HepG2 (cell line): ENCODE measurements at regions not wholly inside any gene's neighbourhood (a gene's known extent, or its start where the extent isn't known, plus 50 kb on each side); places are given as distances from the start of the nearest gene placed in this dataset.

Experiments
- ATM ChIP-seq: fragments of 450-650 bp; IDR thresholded peaks from 2 replicates; pipeline ENCODE4 v1.7.1; 2017; ENCODE audit warnings: mild to moderate bottlenecking, borderline replicate concordance
- DPF2 ChIP-seq: sonication (generic); formaldehyde crosslinking; IDR thresholded peaks from 2 replicates; pipeline ENCODE4 v1.4.0; 2020; ENCODE audit warnings: mild to moderate bottlenecking, low read depth, missing genetic modification reagents, borderline replicate concordance
- FOXK2 ChIP-seq: fragments of 450-650 bp; IDR thresholded peaks from 2 replicates; pipeline ENCODE4 v1.6.1; 2016
- SALL1 ChIP-seq: sonication (generic); formaldehyde crosslinking; IDR thresholded peaks from 2 replicates; pipeline ENCODE4 v1.8.0; 2022; ENCODE audit warnings: mild to moderate bottlenecking, missing genetic modification reagents
- TF ChIP-seq, protein P1 (sequence below): sonication (generic); formaldehyde crosslinking; IDR thresholded peaks from 2 replicates; pipeline ENCODE4 v1.4.0; 2020; ENCODE audit warnings: mild to moderate bottlenecking, missing genetic modification reagents, borderline replicate concordance
- TF ChIP-seq, protein P2 (sequence below): sonication (generic); formaldehyde crosslinking; IDR thresholded peaks from 2 replicates; pipeline ENCODE4 v1.8.0; 2022; ENCODE audit warnings: mild to moderate bottlenecking, missing genetic modification reagents, borderline replicate concordance
- TF ChIP-seq, protein P3 (sequence below): sonication (generic); formaldehyde crosslinking; IDR thresholded peaks from 2 replicates; pipeline ENCODE4 v1.9.0; 2021; ENCODE audit warnings: mild to moderate bottlenecking, missing genetic modification reagents

DNA sequence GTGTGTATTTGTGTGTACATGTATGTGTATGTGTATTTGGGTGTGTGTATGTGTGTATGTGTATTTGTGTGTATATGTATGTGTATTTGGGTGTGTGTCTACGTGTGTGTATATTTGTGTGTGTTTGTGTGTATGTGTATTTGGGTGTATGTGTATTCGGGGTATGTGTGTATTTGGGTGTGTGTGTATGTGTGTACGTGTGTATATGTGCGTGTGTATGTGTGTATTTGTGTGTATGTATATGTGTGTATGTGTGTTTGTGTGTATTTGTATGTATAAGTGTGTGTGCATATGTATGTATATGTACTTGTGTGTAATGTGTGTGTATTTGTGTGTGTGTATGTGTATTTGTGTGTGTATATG is 62.0 kb downstream of the HAPSTR1 start (continued):
- TF ChIP-seq, protein P1, sequence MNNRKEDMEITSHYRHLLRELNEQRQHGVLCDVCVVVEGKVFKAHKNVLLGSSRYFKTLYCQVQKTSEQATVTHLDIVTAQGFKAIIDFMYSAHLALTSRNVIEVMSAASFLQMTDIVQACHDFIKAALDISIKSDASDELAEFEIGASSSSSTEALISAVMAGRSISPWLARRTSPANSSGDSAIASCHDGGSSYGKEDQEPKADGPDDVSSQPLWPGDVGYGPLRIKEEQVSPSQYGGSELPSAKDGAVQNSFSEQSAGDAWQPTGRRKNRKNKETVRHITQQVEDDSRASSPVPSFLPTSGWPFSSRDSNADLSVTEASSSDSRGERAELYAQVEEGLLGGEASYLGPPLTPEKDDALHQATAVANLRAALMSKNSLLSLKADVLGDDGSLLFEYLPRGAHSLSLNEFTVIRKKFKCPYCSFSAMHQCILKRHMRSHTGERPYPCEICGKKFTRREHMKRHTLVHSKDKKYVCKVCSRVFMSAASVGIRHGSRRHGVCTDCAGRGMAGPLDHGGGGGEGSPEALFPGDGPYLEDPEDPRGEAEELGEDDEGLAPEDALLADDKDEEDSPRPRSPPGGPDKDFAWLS (CRISPR knock-in tag), result 0 out of 2 replicates have a peak, but pooled peaks have one; percentile 48
- TF ChIP-seq DPF2 (CRISPR knock-in tag) (0 out of 2 replicates have a peak, but pooled peaks have one; percentile 3), ATM (0 out of 2 replicates have a peak, but pooled peaks have one; percentile 8), SALL1 (CRISPR knock-in tag) (no peak), FOXK2 (no peak)
- TF ChIP-seq, protein P2, sequence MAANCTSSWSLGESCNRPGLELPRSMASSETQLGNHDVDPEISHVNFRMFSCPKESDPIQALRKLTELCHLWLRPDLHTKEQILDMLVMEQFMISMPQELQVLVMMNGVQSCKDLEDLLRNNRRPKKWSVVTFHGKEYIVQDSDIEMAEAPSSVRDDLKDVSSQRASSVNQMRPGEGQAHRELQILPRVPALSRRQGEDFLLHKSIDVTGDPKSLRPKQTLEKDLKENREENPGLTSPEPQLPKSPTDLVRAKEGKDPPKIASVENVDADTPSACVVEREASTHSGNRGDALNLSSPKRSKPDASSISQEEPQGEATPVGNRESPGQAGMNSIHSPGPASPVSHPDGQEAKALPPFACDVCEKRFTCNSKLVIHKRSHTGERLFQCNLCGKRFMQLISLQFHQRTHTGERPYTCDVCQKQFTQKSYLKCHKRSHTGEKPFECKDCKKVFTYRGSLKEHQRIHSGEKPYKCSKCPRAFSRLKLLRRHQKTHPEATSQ, result no peak
- TF ChIP-seq, protein P3, sequence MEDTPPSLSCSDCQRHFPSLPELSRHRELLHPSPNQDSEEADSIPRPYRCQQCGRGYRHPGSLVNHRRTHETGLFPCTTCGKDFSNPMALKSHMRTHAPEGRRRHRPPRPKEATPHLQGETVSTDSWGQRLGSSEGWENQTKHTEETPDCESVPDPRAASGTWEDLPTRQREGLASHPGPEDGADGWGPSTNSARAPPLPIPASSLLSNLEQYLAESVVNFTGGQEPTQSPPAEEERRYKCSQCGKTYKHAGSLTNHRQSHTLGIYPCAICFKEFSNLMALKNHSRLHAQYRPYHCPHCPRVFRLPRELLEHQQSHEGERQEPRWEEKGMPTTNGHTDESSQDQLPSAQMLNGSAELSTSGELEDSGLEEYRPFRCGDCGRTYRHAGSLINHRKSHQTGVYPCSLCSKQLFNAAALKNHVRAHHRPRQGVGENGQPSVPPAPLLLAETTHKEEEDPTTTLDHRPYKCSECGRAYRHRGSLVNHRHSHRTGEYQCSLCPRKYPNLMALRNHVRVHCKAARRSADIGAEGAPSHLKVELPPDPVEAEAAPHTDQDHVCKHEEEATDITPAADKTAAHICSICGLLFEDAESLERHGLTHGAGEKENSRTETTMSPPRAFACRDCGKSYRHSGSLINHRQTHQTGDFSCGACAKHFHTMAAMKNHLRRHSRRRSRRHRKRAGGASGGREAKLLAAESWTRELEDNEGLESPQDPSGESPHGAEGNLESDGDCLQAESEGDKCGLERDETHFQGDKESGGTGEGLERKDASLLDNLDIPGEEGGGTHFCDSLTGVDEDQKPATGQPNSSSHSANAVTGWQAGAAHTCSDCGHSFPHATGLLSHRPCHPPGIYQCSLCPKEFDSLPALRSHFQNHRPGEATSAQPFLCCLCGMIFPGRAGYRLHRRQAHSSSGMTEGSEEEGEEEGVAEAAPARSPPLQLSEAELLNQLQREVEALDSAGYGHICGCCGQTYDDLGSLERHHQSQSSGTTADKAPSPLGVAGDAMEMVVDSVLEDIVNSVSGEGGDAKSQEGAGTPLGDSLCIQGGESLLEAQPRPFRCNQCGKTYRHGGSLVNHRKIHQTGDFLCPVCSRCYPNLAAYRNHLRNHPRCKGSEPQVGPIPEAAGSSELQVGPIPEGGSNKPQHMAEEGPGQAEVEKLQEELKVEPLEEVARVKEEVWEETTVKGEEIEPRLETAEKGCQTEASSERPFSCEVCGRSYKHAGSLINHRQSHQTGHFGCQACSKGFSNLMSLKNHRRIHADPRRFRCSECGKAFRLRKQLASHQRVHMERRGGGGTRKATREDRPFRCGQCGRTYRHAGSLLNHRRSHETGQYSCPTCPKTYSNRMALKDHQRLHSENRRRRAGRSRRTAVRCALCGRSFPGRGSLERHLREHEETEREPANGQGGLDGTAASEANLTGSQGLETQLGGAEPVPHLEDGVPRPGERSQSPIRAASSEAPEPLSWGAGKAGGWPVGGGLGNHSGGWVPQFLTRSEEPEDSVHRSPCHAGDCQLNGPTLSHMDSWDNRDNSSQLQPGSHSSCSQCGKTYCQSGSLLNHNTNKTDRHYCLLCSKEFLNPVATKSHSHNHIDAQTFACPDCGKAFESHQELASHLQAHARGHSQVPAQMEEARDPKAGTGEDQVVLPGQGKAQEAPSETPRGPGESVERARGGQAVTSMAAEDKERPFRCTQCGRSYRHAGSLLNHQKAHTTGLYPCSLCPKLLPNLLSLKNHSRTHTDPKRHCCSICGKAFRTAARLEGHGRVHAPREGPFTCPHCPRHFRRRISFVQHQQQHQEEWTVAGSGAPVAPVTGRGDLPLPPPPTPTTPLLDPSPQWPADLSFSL (CRISPR knock-in tag), result peak; percentile 86
